Pancreas (tissue), 10 donors: ENCODE measurements at regions not wholly inside any gene's neighbourhood (a gene's known extent, or its start where the extent isn't known, plus 50 kb on each side); places are given as distances from the start of the nearest gene placed in this dataset.

Experiments
- ATAC-seq, 4 donors: fragments of 200-7000 bp; cut with Tn5 transposase; one replicate each; pipeline versions ENCODE4 v1.8.0 to v1.9.1; 2020; ENCODE audit warnings: mild to moderate bottlenecking in 4 of 4, moderate library complexity in 4 of 4
- DNase-seq, 6 donors: peaks; one replicate each; pipeline ENCODE4 v3.0.0-alpha.2; 2020
- FAIRE-seq: peaks from 2 replicates; lab custom pipeline; 2012; peaks lifted over from hg19 to GRCh38; lab: Jason Lieb, UNC
- H3K27ac ChIP-seq, 4 donors: fragments of 200-600 bp; sonication (generic); 1 replicate in 3 of 4; 2 replicates in 1 of 4; pipeline versions ENCODE4 v1.5.0 to v1.8.0; 2020
- H3K27me3 ChIP-seq, 4 donors: fragments of 200-600 bp; one replicate each; pipeline ENCODE4 v1.8.0; 2021
- H3K36me3 ChIP-seq, 3 donors: fragments of 200-600 bp; sonication (generic) in 1 of 3; one replicate each; pipeline versions ENCODE4 v1.5.0 to v1.8.0; 2020 to 2021
- H3K4me1 ChIP-seq, 3 donors: fragments of 200-600 bp; one replicate each; pipeline ENCODE4 v1.8.0; 2021
- H3K4me3 ChIP-seq, 4 donors: fragments of 200-600 bp; sonication (generic) in 2 of 4; one replicate each; pipeline versions ENCODE4 v1.5.0 to v1.8.0; 2020 to 2021
- H3K9me3 ChIP-seq, 4 donors: fragments of 200-600 bp; one replicate each; pipeline ENCODE4 v1.8.0; 2021
- WGBS, 2 donors: extraction: QIAGEN DNeasy Blood & Tissue Kit; methylation state at CpG; one replicate each; pipeline ENCODE4 v1.1.7; 2013; 5-methylcytosine and 5-hydroxymethylcytosine counted together
- intact Hi-C, 3 donors: fragments of 100-400 bp; cut with DNase I; formaldehyde crosslinking; loops; one replicate each; pipeline versions ENCODE4 v1.11.1 to v1.14.2; 2022
- TF ChIP-seq, protein P1 (sequence below), 4 donors: fragments of 200-600 bp; sonication (generic) in 3 of 4; IDR thresholded peaks; one replicate each; pipeline versions ENCODE4 v1.5.0 to v1.8.0; 2021; ENCODE audit warnings: antibody characterized with exemption in 4 of 4
- donor health status: healthy with polysubstance abuse.
- donor health status: DM: no; HTN: no; CAD: no; lungs with moderate emphysema.
- donor health status: DM: no; HTN: no; CAD: no.
- donor health status: control.
- donor health status: control.
- donor health status: Bipolar disorder and iron deficiency.
- donor health status: DM: yes; HTN: yes; CAD: no.
- donor health status: DM: no; HTN: no; CAD: no.
- donor health status: DM: no; HTN: no; CAD: no.
- donor health status: DM: yes; HTN: yes; CAD: no.

DNA sequence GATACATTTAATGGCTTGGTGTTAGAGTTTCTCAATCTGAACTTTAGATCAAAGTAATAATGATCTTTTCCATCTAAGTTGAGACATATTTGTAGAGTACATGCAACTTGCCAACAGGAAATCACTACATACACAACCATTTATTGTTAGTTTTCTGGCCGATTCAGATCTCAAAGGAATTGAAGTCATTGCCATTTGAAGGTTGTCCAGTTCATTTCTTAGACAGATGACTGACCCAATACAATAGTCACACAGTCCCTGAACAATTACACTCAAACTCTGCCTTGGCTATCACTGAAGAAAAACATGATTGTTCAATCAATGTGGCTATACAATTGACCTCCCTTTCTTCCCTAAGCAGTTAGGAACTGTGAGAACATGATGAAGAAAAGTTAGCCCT lies 753.2 kb upstream of the RIOK2 start:
- intact Hi-C loops = no loop called here
- no peaks in the 10 kb centered on the region for H3K27me3 ChIP-seq
- no peak overlapping the region for H3K4me3 ChIP-seq
- H3K9me3 ChIP-seq = no peaks in the 10 kb centered on the region
- H3K27ac ChIP-seq = no peak overlapping the region
- no peak for DNase-seq
- no peaks in the 10 kb centered on the region for H3K4me1 ChIP-seq
- 27 to 33% methylated on average over 1 of the region's 1 CpG for WGBS, 2 donors
- TF ChIP-seq, protein P1, sequence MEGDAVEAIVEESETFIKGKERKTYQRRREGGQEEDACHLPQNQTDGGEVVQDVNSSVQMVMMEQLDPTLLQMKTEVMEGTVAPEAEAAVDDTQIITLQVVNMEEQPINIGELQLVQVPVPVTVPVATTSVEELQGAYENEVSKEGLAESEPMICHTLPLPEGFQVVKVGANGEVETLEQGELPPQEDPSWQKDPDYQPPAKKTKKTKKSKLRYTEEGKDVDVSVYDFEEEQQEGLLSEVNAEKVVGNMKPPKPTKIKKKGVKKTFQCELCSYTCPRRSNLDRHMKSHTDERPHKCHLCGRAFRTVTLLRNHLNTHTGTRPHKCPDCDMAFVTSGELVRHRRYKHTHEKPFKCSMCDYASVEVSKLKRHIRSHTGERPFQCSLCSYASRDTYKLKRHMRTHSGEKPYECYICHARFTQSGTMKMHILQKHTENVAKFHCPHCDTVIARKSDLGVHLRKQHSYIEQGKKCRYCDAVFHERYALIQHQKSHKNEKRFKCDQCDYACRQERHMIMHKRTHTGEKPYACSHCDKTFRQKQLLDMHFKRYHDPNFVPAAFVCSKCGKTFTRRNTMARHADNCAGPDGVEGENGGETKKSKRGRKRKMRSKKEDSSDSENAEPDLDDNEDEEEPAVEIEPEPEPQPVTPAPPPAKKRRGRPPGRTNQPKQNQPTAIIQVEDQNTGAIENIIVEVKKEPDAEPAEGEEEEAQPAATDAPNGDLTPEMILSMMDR (IDR thresholded peaks at IDR 0.05) = no peak
- no peak for FAIRE-seq
- no peak for ATAC-seq
- no peaks in the 10 kb centered on the region for H3K36me3 ChIP-seq

DNA sequence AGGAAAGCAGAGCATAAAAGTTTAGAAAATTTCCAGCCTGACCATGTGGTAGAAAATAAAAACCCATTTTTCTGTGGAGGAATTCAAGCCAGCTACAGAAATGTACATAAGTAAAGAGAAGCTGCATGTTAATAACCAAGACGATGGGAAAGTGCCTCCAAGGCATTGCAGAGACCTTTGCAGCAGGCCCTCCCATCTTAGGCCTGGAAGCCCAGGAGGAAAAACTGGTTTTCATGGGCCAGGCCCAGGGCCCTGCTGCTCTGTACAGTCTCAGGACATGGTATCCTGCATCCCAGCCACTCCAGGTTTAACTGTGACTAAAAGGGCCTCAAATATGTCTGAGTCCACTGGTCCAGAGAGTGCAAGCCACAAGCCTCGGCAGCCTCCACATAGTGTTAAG lies 754.8 kb upstream of the RIOK2 start:
- ATAC-seq = no peak

DNA sequence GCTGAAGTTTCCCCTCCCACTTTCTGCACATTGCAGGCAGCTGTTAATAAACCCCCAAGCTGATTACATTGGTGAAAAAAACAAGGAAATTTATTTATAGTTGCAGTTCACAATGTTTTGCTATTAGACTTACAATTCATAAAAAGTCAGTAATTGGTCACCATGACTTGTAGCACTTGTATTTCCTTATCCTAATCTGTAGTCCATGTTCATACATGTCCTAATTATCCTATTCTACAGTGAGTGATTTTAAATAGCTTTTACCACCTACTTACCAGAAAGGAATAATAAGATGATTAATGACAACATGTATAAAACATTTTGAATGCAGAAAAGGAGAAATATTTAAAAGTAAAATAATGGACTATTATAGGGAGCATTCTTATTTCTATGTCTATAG lies 760.0 kb upstream of the RIOK2 start:
- H3K4me3 ChIP-seq = no peak overlapping the region
- ATAC-seq (no peak), DNase-seq (no peak), FAIRE-seq (no peak)
- no peaks in the 10 kb centered on the region for H3K4me1 ChIP-seq
- intact Hi-C loops = no loop called here
- no peaks in the 10 kb centered on the region for H3K36me3 ChIP-seq
- peaks cover 0 to 3% (median 0%) of the 10 kb centered on the region in 4 donors for H3K9me3 ChIP-seq
- H3K27ac ChIP-seq = no peak overlapping the region
- no peaks in the 10 kb centered on the region for H3K27me3 ChIP-seq
- TF ChIP-seq, protein P1 (IDR thresholded peaks at IDR 0.05) = no peak

More for the DNA sequence above, 754.8 kb upstream of the RIOK2 start:
- H3K27ac ChIP-seq = no peak overlapping the region
- H3K4me3 ChIP-seq = no peak overlapping the region
- WGBS, 2 donors = 69 to 81% methylated on average over 2 of the region's 2 CpGs
- H3K27me3 ChIP-seq = no peaks in the 10 kb centered on the region
- TF ChIP-seq, protein P1 (IDR thresholded peaks at IDR 0.05) = no peak
- DNase-seq = no peak
- no peaks in the 10 kb centered on the region for H3K4me1 ChIP-seq
- FAIRE-seq = no peak
- intact Hi-C loops = no loop called here
- H3K9me3 ChIP-seq = no peaks in the 10 kb centered on the region
- H3K36me3 ChIP-seq = no peaks in the 10 kb centered on the region

DNA sequence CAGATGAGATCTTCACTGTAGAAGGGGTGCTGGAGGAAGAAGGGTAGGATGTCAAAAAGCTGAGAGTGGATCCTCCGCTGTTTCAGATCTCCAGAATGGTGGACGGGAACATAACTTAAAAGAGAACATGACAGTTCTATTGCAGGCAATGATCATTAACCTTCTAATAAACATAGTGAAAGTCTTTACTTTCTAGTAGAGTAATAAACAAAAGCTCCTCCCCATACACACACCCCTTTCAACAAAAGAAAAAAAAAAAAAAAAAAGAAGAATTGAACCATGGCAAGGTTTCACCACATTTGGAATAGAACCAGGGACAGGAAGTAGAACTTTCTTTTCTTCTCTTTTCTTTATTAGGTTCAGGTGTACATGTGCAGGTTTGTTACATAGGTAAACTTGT lies 768.1 kb upstream of the RIOK2 start:
- H3K4me3 ChIP-seq = no peak overlapping the region
- H3K27ac ChIP-seq = no peak overlapping the region
- DNase-seq (no peak), FAIRE-seq (no peak), ATAC-seq (no peak)
- 96 to 100% methylated on average over 2 of the region's 2 CpGs for WGBS, 2 donors
- H3K36me3 ChIP-seq = no peaks in the 10 kb centered on the region
- TF ChIP-seq, protein P1 (IDR thresholded peaks at IDR 0.05) = no peak
- no peaks in the 10 kb centered on the region for H3K9me3 ChIP-seq
- intact Hi-C loops = no loop called here
- H3K4me1 ChIP-seq = no peaks in the 10 kb centered on the region
- H3K27me3 ChIP-seq = no peaks in the 10 kb centered on the region

DNA sequence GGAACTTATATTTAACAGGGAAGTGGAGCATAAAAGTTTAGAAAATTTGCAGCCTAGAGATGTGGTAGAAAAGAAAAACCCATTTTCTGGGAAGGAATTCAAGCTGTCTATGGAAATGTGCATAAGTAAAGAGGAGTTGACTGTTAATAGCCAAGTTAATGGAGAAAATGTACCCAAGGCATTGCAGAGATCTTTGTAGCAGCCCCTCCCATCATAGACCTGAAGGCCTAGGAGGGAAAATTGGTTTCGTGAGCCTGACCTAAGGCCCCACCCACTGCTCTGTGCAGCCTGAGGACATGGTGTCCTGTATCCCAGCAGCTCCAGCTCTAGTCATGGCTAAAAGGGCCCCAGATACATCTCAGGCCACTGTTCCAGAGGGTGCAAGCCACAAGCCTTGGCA lies 772.4 kb upstream of the RIOK2 start:
- intact Hi-C loops = no loop called here
- Histone ChIP-seq H3K4me3 (no peak overlapping the region), H3K4me1 (no peaks in the 10 kb centered on the region), H3K27ac (no peak overlapping the region), H3K36me3 (no peaks in the 10 kb centered on the region), H3K9me3 (no peaks in the 10 kb centered on the region), H3K27me3 (no peaks in the 10 kb centered on the region)
- 78 to 83% methylated on average over 1 of the region's 1 CpG for WGBS, 2 donors
- no peak for DNase-seq
- ATAC-seq = no peak
- TF ChIP-seq, protein P1 (IDR thresholded peaks at IDR 0.05) = no peak
- no peak for FAIRE-seq
